ENCODE measurements at regions not wholly inside any gene's neighbourhood (a gene's known extent, or its start where the extent isn't known, plus 50 kb on each side); places are given as distances from the start of the nearest gene placed in this dataset.

DNA sequence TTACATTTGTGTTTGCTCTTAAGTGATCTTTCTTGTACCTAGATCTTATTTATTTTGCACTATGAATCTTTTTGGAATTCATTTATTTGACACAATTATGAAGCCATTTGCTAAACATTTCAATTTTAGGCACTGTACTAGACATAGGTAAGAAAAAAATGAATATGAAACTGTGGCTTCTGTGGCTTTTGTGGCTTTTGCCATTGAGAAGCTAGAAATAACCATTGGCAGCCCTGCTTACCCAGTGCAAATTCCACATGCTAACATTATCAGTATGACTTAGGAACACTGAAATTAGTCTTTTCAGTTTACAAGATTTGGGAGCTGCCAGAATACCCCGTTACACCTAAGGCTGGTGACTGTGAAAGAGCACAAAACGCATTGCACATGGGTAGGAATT lies 60.1 kb downstream of the FSCB start:
- TF ChIP-seq, protein P1, sequence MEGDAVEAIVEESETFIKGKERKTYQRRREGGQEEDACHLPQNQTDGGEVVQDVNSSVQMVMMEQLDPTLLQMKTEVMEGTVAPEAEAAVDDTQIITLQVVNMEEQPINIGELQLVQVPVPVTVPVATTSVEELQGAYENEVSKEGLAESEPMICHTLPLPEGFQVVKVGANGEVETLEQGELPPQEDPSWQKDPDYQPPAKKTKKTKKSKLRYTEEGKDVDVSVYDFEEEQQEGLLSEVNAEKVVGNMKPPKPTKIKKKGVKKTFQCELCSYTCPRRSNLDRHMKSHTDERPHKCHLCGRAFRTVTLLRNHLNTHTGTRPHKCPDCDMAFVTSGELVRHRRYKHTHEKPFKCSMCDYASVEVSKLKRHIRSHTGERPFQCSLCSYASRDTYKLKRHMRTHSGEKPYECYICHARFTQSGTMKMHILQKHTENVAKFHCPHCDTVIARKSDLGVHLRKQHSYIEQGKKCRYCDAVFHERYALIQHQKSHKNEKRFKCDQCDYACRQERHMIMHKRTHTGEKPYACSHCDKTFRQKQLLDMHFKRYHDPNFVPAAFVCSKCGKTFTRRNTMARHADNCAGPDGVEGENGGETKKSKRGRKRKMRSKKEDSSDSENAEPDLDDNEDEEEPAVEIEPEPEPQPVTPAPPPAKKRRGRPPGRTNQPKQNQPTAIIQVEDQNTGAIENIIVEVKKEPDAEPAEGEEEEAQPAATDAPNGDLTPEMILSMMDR (conservative IDR thresholded peaks at IDR 0.05; ENCODE audit: low read depth, low read length) = no peak
- no peak for TF ChIP-seq EZH2 (IDR thresholded peaks at IDR 0.05; ENCODE audit: low read length, unreplicated experiment)
- TF ChIP-seq EZH2phosphoT487 (IDR thresholded peaks at IDR 0.05; ENCODE audit: borderline replicate concordance, low read length) = no peak

Measured in PC-3 (cell line).